Activated CD8-positive, alpha-beta memory T cell treated with anti-CD3 and anti-CD28 coated beads, Interleukin-2, amount 10 ng/mL, durations not matched to agents 7 days and 5 days (primary cell): ENCODE measurements at regions not wholly inside any gene's neighbourhood (a gene's known extent, or its start where the extent isn't known, plus 50 kb on each side); places are given as distances from the start of the nearest gene placed in this dataset.
"Not testable (repeated sequence)": the region's sequence is repeated elsewhere in the genome, so short reads cannot be mapped to it uniquely, and the experiment has no call there.

ENCODE experiments used
- ATAC-seq: fragments of 150-1000 bp; cut with Tn5 transposase; one replicate; pipeline ENCODE4 v1.10.0; 2021; ENCODE audit warnings: moderate library complexity
- CTCF ChIA-PET: fragments of 350-600 bp; sonication (Branson Sonifier 250); formaldehyde crosslinking; loops from one replicate; lab custom pipeline; 2021; ENCODE audit warnings: antibody characterized with exemption; lab: Charles Lee
- DNase-seq: peaks from one replicate; pipeline ENCODE4 v3.0.0-alpha.2; 2020
- H3K27ac Mint-ChIP-seq: one replicate; pipeline ENCODE4 v1.8.0; 2021; ENCODE audit warnings: mild to moderate bottlenecking, mixed read lengths
- H3K27me3 Mint-ChIP-seq: one replicate; pipeline ENCODE4 v1.8.0; 2021; ENCODE audit warnings: mixed read lengths
- H3K36me3 Mint-ChIP-seq: one replicate; pipeline ENCODE4 v1.8.0; 2021; ENCODE audit warnings: mild to moderate bottlenecking, mixed read lengths
- H3K4me1 Mint-ChIP-seq: one replicate; pipeline ENCODE4 v1.8.0; 2021; ENCODE audit warnings: mixed read lengths
- H3K4me3 Mint-ChIP-seq: one replicate; pipeline ENCODE4 v1.8.0; 2021; ENCODE audit warnings: mild to moderate bottlenecking, moderate library complexity, mixed read lengths
- H3K9me3 Mint-ChIP-seq: one replicate; pipeline ENCODE4 v1.8.0; 2022; ENCODE audit warnings: low read depth, mixed read lengths

DNA sequence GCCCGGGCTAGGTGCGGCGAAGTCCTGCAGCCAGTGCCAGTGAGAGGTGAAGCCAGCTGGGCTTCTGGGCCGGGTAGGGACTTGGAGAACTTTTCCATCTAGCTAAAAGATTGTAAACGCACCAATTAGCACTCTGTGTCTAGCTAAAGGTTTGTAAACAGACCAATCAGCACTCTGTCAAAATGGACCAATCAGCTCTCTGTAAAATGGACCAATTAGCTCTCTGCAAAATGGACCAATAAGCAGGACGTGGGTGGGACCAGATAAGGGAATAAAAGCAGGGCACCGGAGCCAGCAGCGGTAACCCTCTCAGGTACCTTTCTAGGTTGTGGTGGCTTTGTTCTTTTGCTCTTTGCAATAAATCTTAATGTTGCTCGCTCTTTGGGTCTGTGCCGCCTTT is 195.1 kb downstream of the ANKRD30BL start:
- H3K9me3 Mint-ChIP-seq, H3K36me3 Mint-ChIP-seq, H3K27me3 Mint-ChIP-seq, H3K4me1 Mint-ChIP-seq, DNase-seq, ATAC-seq, H3K4me3 Mint-ChIP-seq, CTCF ChIA-PET, H3K27ac Mint-ChIP-seq: not testable (repeated sequence)

DNA sequence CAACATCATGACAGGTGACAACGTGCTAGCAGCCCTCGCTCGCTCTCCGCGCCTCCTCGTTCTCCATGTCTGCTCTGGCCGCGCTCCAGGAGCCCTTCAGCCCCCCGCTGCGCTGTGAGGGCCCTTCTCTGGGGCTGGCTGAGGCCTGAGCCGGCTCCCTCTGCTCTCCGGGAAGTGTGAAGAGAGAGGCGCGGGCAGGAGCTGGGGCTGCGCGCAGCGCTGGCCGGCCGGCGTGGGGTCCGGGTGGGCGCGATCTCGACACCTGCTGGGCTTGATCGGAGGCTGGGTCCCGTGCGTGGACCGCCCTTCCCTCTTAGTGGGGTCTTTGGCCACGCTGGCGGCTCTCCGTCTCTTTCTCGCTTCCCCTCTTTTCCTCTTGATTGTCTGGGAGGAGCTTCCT is 195.5 kb downstream of the ANKRD30BL start:
- Mint-ChIP-seq H3K36me3 (no peaks in the 10 kb centered on the region), H3K9me3 (no peaks in the 10 kb centered on the region), H3K4me1 (no peaks in the 10 kb centered on the region), H3K4me3 (no peak overlapping the region), H3K27me3 (no peaks in the 10 kb centered on the region), H3K27ac (no peak overlapping the region)
- DNase-seq (no peak), ATAC-seq (no peak)
- CTCF ChIA-PET: no interaction called here

DNA sequence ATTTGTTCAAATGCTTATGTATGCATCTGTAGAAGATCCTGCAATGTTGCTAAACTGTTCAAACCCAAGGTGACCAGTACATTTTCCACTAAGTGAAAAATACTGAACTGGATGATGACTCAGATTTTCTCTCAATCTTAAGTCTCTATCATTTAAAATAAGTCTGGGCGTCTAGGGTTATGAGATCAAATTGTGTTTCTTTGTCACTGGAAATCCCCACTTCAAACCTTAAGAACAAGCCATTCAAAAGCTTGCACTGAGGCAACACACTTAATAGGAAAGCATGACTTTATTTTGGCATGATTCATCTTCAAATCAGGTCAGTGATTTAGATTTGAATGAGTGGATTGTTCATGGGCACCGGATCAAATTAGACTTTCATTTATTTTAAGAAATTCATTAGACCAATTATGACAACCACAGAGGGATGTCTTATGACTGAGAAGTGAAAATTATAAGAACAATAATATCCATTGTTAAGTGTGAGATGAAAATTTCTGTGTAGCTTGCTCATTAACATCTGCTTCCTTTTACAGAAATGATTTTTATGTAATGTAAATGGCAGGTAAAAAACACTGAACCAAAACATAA is 203.6 kb downstream of the ANKRD30BL start:
- H3K9me3 Mint-ChIP-seq, H3K27ac Mint-ChIP-seq, CTCF ChIA-PET, H3K4me1 Mint-ChIP-seq, H3K36me3 Mint-ChIP-seq, H3K27me3 Mint-ChIP-seq, ATAC-seq, H3K4me3 Mint-ChIP-seq, DNase-seq: not testable (repeated sequence)

DNA sequence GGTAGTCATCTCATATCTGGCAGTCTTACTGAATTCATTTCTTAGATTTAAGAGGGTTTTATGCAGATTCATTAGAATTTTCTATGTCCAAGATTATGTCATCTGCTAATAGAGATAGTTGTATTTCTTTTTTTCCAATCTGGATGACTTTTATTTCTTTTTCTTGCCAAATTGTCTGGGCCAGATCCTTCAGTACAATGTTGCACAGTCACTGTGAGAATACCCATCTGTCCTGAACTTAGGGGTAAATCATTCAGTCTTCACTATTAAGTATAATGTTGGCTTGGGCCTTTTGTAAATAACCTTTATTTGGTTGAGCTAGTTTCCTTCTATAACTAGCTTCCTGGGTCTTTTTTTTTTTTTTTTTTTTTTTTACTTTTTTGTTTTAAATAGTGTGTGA is 213.1 kb downstream of the ANKRD30BL start:
- H3K27me3 Mint-ChIP-seq, DNase-seq, H3K36me3 Mint-ChIP-seq, CTCF ChIA-PET, H3K27ac Mint-ChIP-seq, H3K4me3 Mint-ChIP-seq, H3K4me1 Mint-ChIP-seq, ATAC-seq, H3K9me3 Mint-ChIP-seq: not testable (repeated sequence)

DNA sequence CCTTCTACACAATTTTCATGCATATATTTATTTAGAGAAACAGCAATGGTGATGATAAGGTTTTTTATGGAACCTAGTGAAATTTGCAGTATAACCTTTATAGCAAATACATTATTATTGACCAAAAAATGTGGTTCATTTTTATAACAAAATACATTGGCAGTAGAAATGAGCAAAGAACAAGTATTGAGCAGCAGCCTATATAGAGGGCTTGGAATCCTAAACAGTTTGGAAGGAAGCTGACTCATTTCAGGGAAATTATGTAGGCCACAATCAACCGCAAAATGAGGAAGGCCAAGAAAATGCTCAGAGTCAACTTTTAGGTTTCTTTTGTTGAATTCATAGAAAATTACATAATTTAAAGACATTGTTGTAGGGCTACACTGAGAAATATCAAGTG is 238.5 kb downstream of the ANKRD30BL start:
- ATAC-seq, H3K27ac Mint-ChIP-seq, H3K36me3 Mint-ChIP-seq, DNase-seq, H3K9me3 Mint-ChIP-seq, H3K4me3 Mint-ChIP-seq, CTCF ChIA-PET, H3K4me1 Mint-ChIP-seq, H3K27me3 Mint-ChIP-seq: not testable (repeated sequence)

DNA sequence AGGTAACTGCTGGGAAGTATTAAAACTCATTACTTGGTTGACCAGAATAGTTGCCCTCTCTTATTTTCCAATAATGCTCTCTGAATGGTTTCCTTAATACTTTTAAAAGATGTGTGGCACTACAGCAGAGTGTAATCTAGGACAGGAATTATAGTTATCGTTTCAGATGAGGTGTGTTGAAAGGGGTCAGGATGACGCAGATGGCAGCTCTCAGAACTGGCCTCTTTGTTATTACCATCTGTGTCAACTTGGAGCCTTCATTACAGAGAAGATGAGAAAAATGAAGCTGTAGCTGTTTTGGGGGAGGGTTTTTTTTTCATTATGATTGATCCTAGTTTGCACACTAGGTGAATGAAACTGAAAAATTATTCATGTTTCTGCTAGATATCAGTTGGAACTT is 238.9 kb downstream of the ANKRD30BL start:
- not testable (repeated sequence) for H3K9me3 Mint-ChIP-seq, H3K4me1 Mint-ChIP-seq, DNase-seq

More for the DNA sequence above, 238.9 kb downstream of the ANKRD30BL start:
- H3K27ac Mint-ChIP-seq, ATAC-seq, CTCF ChIA-PET, H3K36me3 Mint-ChIP-seq, H3K27me3 Mint-ChIP-seq, H3K4me3 Mint-ChIP-seq: not testable (repeated sequence)
